Fibroblast of skin of scalp (primary cell): ENCODE measurements at regions not wholly inside any gene's neighbourhood (a gene's known extent, or its start where the extent isn't known, plus 50 kb on each side); places are given as distances from the start of the nearest gene placed in this dataset.

ENCODE experiments used
- DNase-seq: peaks from one replicate; pipeline ENCODE4 v3.0.0-alpha.2; 2013

- DNase-seq, result no peak
These were observed 287.9 kb upstream of the CDIN1 start for GRCh38 chr15:36291501-36291900.

DNA sequence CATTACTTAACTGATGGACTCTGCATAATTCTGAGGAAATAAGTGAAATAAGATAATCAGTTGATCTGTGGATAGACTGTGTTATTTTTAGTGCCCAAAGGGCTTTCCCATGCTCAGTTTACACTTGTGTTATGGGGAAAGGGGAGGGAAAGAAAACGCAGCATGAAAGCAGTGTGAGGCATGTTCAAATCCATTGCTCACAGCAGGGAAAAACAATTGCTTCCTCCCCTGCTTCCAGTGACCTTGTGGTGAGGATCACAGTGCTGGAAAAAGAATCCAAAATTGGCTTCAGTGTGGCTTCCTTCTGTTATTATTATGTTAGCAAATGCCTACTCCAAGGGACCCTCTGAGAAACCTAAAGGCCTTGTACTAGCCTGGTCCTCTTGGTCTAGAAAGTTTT, 285.1 kb upstream of the CDIN1 start:
- peak; percentile 41 for DNase-seq

DNA sequence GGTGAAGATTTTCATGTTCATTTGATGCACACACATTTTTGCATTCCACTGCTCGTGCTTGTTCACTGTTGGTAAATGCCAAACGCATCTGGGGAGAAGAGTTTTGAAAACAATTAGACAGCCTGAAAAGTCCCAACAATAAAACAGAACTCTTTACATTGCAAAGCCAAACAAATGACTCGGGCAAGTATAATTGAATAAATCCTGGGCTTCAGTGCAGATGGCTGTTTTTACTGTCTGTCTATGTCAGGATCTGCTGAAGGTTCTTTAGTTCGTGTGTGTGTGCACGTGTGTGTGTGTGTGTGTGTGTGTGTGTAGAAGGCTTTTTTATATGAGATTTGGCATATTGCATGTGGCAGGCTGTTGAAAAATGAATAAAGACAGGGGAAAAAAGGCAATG, 277.5 kb upstream of the CDIN1 start:
- no peak for DNase-seq

DNA sequence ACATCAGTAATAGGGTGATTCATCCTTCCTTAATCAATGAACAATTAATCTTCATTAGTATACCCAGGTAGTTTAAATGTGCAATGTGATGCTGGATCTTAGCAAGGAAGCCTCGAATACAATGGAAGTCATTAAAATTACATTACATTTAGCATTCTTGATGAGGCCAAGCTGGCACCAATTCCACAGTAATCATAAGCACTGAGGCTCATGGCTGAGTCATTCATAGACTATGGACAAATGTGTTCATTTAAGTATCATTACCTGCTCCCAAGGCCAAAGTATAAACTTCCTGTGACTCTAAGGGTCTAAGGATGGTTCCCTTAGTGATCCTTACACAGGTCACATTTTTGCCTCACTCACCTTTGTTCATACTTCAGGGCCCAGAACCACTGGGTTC, 266.4 kb upstream of the CDIN1 start:
- DNase-seq, result no peak

DNA sequence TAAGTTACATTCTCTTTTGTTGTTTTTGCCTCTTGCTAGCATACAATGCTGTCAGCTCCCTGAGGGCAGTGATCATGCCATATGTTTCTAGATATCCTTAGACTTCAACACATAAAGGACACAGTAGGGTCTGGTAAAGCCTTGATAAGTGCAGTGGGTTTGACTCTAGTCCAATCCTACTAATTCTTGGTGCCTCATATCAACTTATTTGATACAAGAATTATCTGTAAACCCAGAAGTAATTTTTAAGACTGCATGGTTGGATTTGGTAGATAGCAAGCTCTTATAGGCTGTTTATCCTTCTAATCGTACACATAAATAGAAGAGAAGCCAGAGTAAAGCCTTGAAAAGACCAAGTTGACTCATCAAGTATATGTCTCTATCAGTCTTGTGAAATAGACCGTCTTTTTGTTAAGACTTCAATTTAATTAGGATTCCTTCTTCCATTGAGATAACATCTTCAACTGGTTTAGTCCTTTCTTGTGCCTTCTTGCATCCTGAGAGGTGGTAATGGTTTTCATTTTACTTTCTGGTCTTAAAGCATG, 265.6 kb upstream of the CDIN1 start:
- no peak for DNase-seq

- no peak for DNase-seq
These were observed 263.8 kb upstream of the CDIN1 start for GRCh38 chr15:36315649-36316048.

GRCh38 chr15:36323615-36324014, 255.8 kb upstream of the CDIN1 start:
- DNase-seq, result peak; percentile 6

DNA sequence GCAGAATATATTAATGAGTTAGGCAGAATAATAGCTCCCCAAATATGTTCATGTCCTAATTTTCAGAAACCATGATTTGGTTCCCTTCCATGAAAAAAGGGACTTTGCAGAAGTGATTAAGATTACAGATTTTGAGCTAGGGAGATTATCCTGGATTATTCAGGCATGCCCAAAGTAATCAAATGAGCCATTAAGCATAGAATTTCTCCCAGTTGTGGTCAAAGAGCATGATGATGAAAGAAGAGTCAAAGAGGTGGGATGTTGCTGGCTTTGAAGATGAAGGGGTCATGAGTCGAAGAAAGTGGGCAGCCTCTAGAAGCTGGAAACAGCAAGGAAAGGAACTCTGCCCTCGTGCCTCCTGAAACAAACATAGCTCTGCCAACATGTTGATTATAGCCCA, 254.2 kb upstream of the CDIN1 start:
- DNase-seq, result no peak

- no peak for DNase-seq
These were observed 249.8 kb upstream of the CDIN1 start for GRCh38 chr15:36329592-36329991.

DNA sequence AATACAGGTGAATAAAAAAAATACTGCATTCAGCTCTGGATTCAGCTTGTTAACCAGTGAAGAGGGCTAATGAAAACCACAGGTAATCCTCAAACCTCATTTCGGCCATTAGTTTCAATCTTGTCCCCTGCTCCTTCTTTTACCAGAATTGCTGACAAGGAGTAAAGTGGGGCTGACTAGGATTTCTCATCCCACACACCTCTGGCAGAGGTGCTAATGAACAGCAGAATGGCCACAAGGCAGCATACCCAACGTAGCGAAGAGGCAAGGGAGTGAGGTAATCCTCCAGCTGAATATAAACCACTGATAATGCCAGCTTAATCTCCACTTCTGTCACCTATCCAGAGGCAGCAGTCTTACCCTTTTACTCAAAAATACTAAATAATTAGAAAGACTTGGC, 248.8 kb upstream of the CDIN1 start:
- no peak for DNase-seq

DNA sequence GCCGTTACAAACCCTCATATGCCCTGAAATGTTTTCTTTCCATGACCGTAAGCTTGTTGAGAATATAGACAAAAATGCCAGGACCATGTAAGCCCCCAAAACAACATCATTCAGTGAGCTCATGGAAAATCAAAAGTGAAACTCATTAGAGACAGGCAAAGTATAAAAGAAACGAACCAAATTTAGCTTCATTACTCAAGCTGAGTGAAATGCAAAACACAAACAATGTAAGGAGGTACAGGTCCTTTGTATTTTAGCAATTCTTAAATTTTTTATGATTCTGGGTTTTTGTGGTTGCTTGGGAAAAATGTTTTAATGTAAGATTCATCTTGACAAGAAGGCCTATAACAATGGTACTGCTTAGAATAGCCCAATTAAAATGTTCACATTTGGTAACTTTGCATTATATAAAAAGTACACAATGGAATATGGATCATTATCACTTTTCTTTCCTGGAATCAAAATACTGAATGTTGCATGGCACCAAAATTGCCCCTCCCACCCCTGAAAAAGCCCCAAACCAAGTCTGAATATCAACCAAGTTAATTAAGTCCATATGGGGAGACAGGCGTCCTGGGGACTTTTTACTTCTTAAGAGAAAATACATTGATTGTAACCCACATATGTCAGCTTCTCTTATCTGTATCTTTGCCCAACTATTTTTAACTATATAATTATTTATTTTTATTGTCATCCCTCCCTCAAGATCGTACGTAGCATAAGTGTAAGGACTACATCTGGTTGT, 247.7 kb upstream of the CDIN1 start:
- DNase-seq, result peak; percentile 53

GRCh38 chr15:36332301-36332700, 247.1 kb upstream of the CDIN1 start:
- DNase-seq, result peak; percentile 75

DNA sequence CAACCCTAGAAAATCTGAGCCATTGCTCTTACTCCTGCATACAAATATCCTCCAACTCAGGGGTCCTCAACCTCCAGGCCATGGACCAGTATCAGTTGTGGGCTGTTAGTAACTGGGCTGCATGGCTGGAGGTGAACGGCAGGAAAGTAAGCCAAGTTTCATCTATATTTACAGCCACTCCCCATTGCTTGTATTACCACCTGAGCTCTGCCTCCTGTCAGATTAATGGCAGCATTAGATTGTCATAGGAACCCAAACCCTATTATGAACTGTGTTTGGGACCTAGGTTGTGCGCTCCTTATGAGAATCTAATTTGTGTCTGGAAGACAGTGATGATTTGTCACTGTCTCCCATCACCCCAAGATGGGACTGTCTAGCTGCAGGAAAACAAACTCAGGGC, 246.5 kb upstream of the CDIN1 start:
- no peak for DNase-seq

DNA sequence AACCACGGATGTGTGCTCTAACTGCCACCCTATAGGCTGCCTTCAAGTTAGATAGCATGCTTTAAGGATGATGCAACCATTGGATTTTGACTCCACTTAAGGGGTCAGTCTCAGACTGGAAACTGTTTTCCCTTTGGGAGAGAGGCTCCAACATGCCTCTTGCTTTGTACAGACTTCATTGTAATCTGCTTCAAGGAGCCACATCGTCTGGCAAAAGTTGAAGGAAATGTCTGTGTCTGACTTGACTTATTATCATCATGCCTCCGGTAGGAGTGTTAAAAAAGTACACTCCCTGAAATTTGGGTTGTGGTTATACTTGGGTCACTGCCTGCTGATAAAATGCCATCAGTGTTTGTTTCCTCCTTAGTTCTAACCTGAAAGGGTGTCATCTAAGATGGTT, 245.4 kb upstream of the CDIN1 start:
- DNase-seq, result peak; percentile 81

- no peak for DNase-seq
These were observed 244.2 kb upstream of the CDIN1 start for GRCh38 chr15:36335224-36335623.

DNA sequence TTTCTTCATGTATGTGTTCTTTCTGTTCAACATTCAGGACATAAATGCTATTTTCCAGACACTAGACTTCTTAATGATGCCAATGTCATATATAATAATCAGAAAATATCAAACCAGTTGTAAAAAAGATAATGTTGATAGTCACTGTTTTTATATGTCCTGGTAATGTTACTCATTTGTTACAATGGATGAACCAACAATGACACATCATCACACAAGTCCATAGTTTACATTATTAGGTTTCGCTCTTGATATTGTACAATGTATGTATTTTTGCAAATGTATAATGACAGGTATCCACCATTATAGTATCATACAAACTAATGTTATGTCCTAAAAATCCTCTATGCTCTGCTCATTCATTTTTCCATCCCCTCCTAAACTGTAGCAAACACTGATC, 243.8 kb upstream of the CDIN1 start:
- DNase-seq, result no peak

GRCh38 chr15:36344887-36345286, 234.5 kb upstream of the CDIN1 start:
- no peak for DNase-seq

- peak; percentile 9 for DNase-seq
These were observed 232.1 kb upstream of the CDIN1 start for GRCh38 chr15:36347272-36347858.

DNA sequence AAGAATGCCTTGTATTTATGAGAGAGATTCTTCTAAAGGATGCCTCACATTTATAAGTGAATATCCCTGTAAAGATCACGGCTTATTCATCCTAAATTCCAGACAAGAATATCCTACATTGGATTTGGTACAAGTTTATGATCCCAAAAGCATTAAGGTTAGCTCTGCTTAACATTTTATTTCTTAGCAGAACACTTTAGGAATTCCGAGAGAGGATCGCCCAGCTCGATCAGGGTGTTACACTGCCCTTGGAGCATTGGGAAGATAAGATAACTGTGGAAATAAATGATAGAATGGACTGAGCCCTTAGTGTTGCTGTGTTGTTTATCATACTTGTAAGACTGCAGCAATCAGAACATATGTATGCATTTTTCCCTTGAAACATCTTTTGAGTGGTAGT, 223.0 kb upstream of the CDIN1 start:
- peak; percentile 46 for DNase-seq

- peak; percentile 82 for DNase-seq
These were observed 222.3 kb upstream of the CDIN1 start for GRCh38 chr15:36356978-36357601.

- peak; percentile 83 for DNase-seq
These were observed 221.3 kb upstream of the CDIN1 start for GRCh38 chr15:36358094-36358493.

GRCh38 chr15:36358523-36358922, 220.9 kb upstream of the CDIN1 start:
- peak; percentile 8 for DNase-seq

DNA sequence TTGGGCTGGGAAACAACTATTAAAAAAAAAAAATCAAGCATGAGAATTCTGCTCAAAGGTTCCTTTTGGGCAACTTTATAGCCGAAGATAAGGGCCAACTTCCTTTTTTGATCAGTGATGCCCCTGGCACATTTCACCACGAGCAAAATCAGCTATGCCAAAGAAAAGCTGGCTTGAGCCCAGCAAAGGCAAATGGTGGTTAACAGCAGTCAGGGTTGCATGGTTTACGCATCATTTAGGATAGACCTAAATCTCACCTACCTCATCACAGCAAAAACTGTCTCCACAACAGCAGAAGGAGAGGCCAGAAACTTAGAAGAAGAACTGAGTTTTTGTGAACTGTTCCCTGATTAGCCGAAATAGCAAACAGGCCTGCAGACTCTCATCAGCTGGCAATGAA, 220.1 kb upstream of the CDIN1 start:
- no peak for DNase-seq

- peak; percentile 68 for DNase-seq
These were observed 218.0 kb upstream of the CDIN1 start for GRCh38 chr15:36361351-36361870.
